Heart left ventricle (tissue), 16 donors: ENCODE measurements at regions not wholly inside any gene's neighbourhood (a gene's known extent, or its start where the extent isn't known, plus 50 kb on each side); places are given as distances from the start of the nearest gene placed in this dataset.

Source experiments
- ATAC-seq, 4 donors: fragments of 200-7000 bp; cut with Tn5 transposase; one replicate each; pipeline ENCODE4 v1.9.1; 2020 to 2022; ENCODE audit warnings: moderate library complexity in 4 of 4, mild to moderate bottlenecking in 3 of 4, moderate number of reproducible peaks in 1 of 4
- DNase-seq, 5 donors: peaks; one replicate each; pipeline ENCODE4 v3.0.0-alpha.2; 2020
- H3K27ac ChIP-seq, 12 donors: fragments of 200-600 bp; sonication (generic) in 4 of 12; one replicate each; pipeline versions ENCODE4 v1.5.0 to v1.8.0; 2016 to 2022; ENCODE audit warnings: mild to moderate bottlenecking in 2 of 12
- H3K27me3 ChIP-seq, 9 donors: fragments of 200-600 bp; sonication (generic) in 2 of 9; one replicate each; pipeline versions ENCODE4 v1.5.1 to v1.8.0; 2016 to 2022; ENCODE audit warnings: mild to moderate bottlenecking in 3 of 9
- H3K36me3 ChIP-seq, 9 donors: fragments of 200-600 bp; sonication (generic) in 2 of 9; one replicate each; pipeline versions ENCODE4 v1.5.0 to v1.8.0; 2018 to 2022; ENCODE audit warnings: mild to moderate bottlenecking in 2 of 9
- H3K4me1 ChIP-seq, 12 donors: fragments of 200-600 bp; sonication (generic) in 4 of 12; one replicate each; pipeline versions ENCODE4 v1.5.0 to v1.8.0; 2016 to 2022; ENCODE audit warnings: mild to moderate bottlenecking in 3 of 12
- H3K4me3 ChIP-seq, 12 donors: fragments of 200-600 bp; sonication (generic) in 4 of 12; one replicate each; pipeline versions ENCODE4 v1.5.0 to v1.8.0; 2017 to 2022; ENCODE audit warnings: mild to moderate bottlenecking in 9 of 12, moderate library complexity in 4 of 12
- H3K9me3 ChIP-seq, 12 donors: fragments of 200-600 bp; sonication (generic) in 4 of 12; one replicate each; pipeline versions ENCODE4 v1.5.0 to v1.8.0; 2016 to 2022; ENCODE audit warnings: mild to moderate bottlenecking in 1 of 12
- POLR2A ChIP-seq, 2 donors: fragments of 450-650 bp; IDR thresholded peaks; one replicate each; pipeline ENCODE4 v1.6.1; 2017; ENCODE audit warnings: antibody characterized with exemption in 2 of 2, mild to moderate bottlenecking in 2 of 2, moderate library complexity in 2 of 2
- WGBS, 4 donors: extraction: QIAGEN DNeasy Blood & Tissue Kit in 2 of 4; methylation state at CpG; one replicate each; pipeline versions ENCODE4 v1.1.5 to v1.1.7; 2013 to 2018; 5-methylcytosine and 5-hydroxymethylcytosine counted together
- intact Hi-C, 10 donors: fragments of 100-400 bp; cut with DNase I; formaldehyde crosslinking; loops; one replicate each; pipeline versions ENCODE4 v1.11.1 to v1.14.2; 2022
- TF ChIP-seq, protein P1 (sequence below), 12 donors: fragments of 200-600 bp; sonication (generic) in 4 of 12; IDR thresholded peaks; one replicate each; pipeline versions ENCODE4 v1.5.0 to v1.8.0; 2018 to 2022; ENCODE audit warnings: antibody characterized with exemption in 12 of 12, mild to moderate bottlenecking in 5 of 12
- donor health status: ischemic (EF 13 %, LVEDD 7.1; RV severe dilation, severe dysfunction).
- donor health status: healthy with polysubstance abuse.
- donor health status: DM: no; HTN: yes; CAD: no.
- donor health status: DM: no; HTN: no; CAD: no.
- donor health status: ischemic (EF 25% LVEDD 6.9; RV normal size, moderate dysfunction).
- donor health status: ischemic (EF 25% LVEDD 5.7; RV mildly dilated, moderate dysfunction).
- donor health status: healthy.
- donor health status: DM: yes; HTN: yes; CAD: no.
- donor health status: ischemic (EF 35%, LVEDD 5.7; RV mildly dilated, moderate dysfunction).
- donor health status: nonischemic (EF 11% LVEDD 7.7; RV severe dilation, severe dysfunction).
- donor health status: DM: yes; HTN: yes; CAD: no.
- donor health status: PGD.
- donor health status: ischemic (EF 29% LVEDD 5.4; RV normal size, mild dysfunction).
- donor health status: nonischemic (EF 23%, LVEDD 6.1; RV moderate dilation, normal function).

DNA sequence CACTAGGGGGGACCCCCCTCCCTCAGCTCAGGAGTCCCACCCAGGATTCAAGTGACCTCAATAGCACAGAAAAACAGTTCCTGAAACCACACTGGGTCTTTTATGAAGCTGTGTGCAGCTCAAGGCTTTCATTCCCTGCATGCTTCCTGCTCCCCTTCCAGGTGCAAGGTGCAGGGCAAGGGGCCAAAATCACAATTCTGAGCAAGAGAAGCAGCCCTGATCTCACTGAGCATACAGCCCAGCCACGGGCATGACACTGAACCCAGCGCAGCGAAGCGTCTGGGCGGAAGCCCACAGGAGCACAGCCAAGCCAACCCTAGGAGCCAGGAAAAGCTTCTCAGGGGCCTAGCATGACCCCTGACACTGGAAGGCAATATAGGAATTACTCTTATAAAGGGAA is 62.9 kb downstream of the IRX2 start:
- DNase-seq (no peak), ATAC-seq (no peak)
- Histone ChIP-seq H3K9me3 (peaks cover 0 to 7% (median 0%) of the 10 kb centered on the region in 12 donors), H3K4me3 (no peak overlapping the region), H3K27me3 (peaks cover 0 to 6% (median 0%) of the 10 kb centered on the region in 9 donors), H3K27ac (no peak overlapping the region), H3K4me1 (no peaks in the 10 kb centered on the region), H3K36me3 (no peaks in the 10 kb centered on the region)
- intact Hi-C loops, result no loop called here
- TF ChIP-seq, protein P1, sequence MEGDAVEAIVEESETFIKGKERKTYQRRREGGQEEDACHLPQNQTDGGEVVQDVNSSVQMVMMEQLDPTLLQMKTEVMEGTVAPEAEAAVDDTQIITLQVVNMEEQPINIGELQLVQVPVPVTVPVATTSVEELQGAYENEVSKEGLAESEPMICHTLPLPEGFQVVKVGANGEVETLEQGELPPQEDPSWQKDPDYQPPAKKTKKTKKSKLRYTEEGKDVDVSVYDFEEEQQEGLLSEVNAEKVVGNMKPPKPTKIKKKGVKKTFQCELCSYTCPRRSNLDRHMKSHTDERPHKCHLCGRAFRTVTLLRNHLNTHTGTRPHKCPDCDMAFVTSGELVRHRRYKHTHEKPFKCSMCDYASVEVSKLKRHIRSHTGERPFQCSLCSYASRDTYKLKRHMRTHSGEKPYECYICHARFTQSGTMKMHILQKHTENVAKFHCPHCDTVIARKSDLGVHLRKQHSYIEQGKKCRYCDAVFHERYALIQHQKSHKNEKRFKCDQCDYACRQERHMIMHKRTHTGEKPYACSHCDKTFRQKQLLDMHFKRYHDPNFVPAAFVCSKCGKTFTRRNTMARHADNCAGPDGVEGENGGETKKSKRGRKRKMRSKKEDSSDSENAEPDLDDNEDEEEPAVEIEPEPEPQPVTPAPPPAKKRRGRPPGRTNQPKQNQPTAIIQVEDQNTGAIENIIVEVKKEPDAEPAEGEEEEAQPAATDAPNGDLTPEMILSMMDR (IDR thresholded peaks at IDR 0.05), result no peak
- no peak for TF ChIP-seq POLR2A (IDR thresholded peaks at IDR 0.05)
- WGBS, 4 donors, result 86 to 97% (median 88%) methylated on average over 5 of the region's 5 CpGs

DNA sequence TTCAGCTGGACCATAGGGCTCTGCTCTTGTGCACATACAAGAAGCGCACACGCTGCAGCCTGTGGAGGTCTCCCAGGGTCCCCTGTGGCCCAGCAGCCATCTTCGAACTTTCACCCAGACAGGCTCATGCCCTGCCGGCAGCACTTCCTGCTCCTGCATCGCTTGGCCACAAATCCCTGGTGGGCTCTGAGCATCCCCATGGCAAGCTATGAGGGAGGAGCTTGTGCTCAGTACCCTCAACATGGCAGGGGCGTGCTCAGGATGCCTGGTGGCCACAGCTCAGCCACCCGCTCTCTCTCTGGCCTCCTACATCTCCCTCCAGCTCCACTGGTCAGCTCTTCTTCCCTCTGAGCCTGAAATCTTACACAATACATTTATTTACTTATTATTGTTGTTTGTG is 63.7 kb downstream of the IRX2 start:
- Histone ChIP-seq H3K9me3 (peaks cover 0 to 7% (median 0%) of the 10 kb centered on the region in 12 donors), H3K36me3 (no peaks in the 10 kb centered on the region), H3K27me3 (peaks cover 0 to 6% (median 0%) of the 10 kb centered on the region in 9 donors), H3K4me3 (no peak overlapping the region), H3K27ac (no peak overlapping the region), H3K4me1 (no peaks in the 10 kb centered on the region)
- intact Hi-C loops, result no loop called here
- no peak for DNase-seq
- no peak for ATAC-seq
- TF ChIP-seq, protein P1 (IDR thresholded peaks at IDR 0.05), result no peak
- TF ChIP-seq POLR2A (IDR thresholded peaks at IDR 0.05), result no peak
- 71 to 79% (median 76%) methylated on average over 7 of the region's 7 CpGs for WGBS, 4 donors

DNA sequence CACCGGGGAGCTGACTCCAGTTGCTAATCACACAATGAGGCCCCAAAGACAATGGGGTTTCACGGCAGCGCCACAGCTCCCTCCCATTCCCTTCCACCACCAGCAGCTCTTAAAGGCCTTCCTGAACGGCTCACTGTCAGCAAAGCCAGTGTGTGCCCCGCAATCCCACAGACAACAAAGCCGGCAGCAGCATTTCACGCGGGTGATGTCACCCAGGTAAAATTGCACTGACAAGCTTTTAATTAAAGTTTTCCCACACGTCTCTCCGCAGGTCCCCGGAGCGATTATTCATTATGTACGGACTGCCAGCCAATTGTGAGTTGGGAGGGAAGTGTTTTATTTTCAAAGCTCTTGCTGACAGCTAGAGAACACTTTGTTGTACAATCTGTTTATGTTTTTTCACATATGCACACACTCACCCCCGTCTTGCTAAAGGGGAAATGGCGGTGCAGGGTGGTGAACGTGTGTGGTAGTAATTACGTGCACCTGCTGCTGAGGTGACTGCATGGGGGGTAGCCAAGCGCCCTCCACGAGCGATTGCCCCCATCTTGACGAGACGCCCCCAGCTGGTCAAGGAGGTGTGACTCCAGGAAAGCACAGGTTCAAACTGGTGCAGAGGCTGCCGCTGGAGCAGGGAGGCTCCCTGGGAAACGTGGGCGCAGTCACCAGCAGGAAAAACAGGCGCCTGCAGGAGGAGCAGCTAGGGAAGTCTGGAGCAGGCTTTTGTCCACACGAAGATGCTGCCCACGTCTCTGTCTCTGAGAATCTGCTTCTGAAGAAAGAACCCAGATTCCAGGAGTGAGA is 65.0 kb downstream of the IRX2 start:
- no peak for DNase-seq
- 59 to 72% (median 64%) methylated on average over 28 of the region's 28 CpGs for WGBS, 4 donors
- Histone ChIP-seq H3K36me3 (no peaks in the 10 kb centered on the region), H3K4me3 (no peak overlapping the region), H3K9me3 (peaks cover 0 to 3% (median 0%) of the 10 kb centered on the region in 12 donors), H3K4me1 (no peaks in the 10 kb centered on the region), H3K27me3 (peaks cover 0 to 6% (median 0%) of the 10 kb centered on the region in 9 donors), H3K27ac (no peak overlapping the region)
- ATAC-seq, result no peak
- intact Hi-C loops, result no loop called here
- TF ChIP-seq, protein P1 (IDR thresholded peaks at IDR 0.05), result no peak
- no peak for TF ChIP-seq POLR2A (IDR thresholded peaks at IDR 0.05)

DNA sequence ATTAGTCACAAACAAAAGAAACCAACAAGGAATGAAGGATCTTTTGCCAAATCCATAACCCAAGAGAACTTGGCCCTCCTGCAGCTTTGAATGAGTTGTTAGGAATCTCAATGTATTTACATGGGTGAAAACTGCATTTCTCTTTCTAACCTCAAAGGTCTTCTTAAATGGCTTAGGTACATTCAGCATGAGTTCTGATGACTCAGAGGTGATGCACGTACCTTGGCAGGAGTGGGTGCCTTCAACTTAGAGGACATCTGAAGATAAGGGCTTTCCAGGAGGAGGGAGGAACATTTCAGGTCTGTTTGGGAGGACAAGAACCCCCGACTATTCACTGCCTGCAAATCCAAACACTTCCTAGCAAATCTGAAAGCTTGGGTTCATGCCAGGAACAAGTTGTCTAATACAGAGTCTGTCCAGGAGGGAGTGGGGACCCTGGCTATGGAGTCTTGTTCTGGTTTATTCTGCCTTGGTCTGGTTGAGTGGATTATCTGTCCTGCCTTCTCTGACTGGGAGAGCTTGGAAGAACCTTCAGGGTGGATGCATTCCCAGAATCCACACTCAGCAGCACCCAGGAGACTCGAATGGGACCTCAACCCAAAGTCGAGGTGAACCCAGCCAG is 65.7 kb downstream of the IRX2 start:
- 58 to 63% (median 61%) methylated on average over 4 of the region's 4 CpGs for WGBS, 4 donors
- no peaks in the 10 kb centered on the region for H3K9me3 ChIP-seq
- no peaks in the 10 kb centered on the region for H3K36me3 ChIP-seq
- no peaks in the 10 kb centered on the region for H3K4me1 ChIP-seq
- no peak overlapping the region for H3K27ac ChIP-seq
- TF ChIP-seq, protein P1 (IDR thresholded peaks at IDR 0.05), result no peak
- no peak for TF ChIP-seq POLR2A (IDR thresholded peaks at IDR 0.05)
- no peak for DNase-seq
- no peak overlapping the region for H3K4me3 ChIP-seq
- H3K27me3 ChIP-seq, result peaks cover 0 to 6% (median 0%) of the 10 kb centered on the region in 9 donors
- no peak for ATAC-seq
- intact Hi-C loops, result no loop called here
